ENCODE measurements at regions not wholly inside any gene's neighbourhood (a gene's known extent, or its start where the extent isn't known, plus 50 kb on each side); places are given as distances from the start of the nearest gene placed in this dataset.

- no peak for TF ChIP-seq CTCF (conservative IDR thresholded peaks at IDR 0.05)
- Histone ChIP-seq H3K4me2 (ENCODE audit: insufficient read depth, insufficient read length, low read length) (no peak overlapping the region), H2BK5ac (ENCODE audit: insufficient read length, low read length) (no peak overlapping the region), H2BK20ac (ENCODE audit: low read depth, low read length, poor library complexity, severe bottlenecking) (no peak overlapping the region), H3K79me1 (ENCODE audit: insufficient read depth, low read depth, low read length, poor library complexity, severe bottlenecking) (no peaks in the 10 kb centered on the region), H3K56ac (ENCODE audit: insufficient read length, low read depth, low read length) (no peak overlapping the region), H4K20me1 (ENCODE audit: control insufficient read depth, insufficient read depth, insufficient read length) (no peaks in the 10 kb centered on the region), H2BK120ac (ENCODE audit: low read depth, low read length, poor library complexity, severe bottlenecking) (no peak overlapping the region), H3K14ac (ENCODE audit: insufficient read depth, low read length) (no peak overlapping the region), H3K4ac (ENCODE audit: low read depth, low read length) (no peak overlapping the region), H3K9me3 (ENCODE audit: control insufficient read depth, low read depth, low read length) (no peaks in the 10 kb centered on the region), H3K27me3 (ENCODE audit: insufficient read depth, low read length) (no peaks in the 10 kb centered on the region), H4K5ac (ENCODE audit: insufficient read length, low read depth, low read length) (no peak overlapping the region), H3K4me1 (ENCODE audit: insufficient read depth, low read length) (peaks cover 3% of the 10 kb centered on the region; the same call in 1 of the 2 replicates), H2BK15ac (ENCODE audit: low read depth, low read length) (no peak overlapping the region), H4K8ac (replicated peaks; ENCODE audit: insufficient read length, low read depth, low read length) (no peak overlapping the region), H3K18ac (ENCODE audit: insufficient read length, low read depth, low read length) (no peak overlapping the region), H3K23me2 (ENCODE audit: insufficient read length, low read depth, low read length, poor library complexity, severe bottlenecking) (no peaks in the 10 kb centered on the region), H3K23ac (ENCODE audit: insufficient read length, low read depth, low read length) (no peak overlapping the region), H2AFZ (ENCODE audit: low read length) (no peak overlapping the region), H4K91ac (ENCODE audit: insufficient read length, low read depth, low read length) (no peak overlapping the region), H3K27ac (ENCODE audit: insufficient read length, low read depth, low read length) (no peak overlapping the region), H3K79me2 (ENCODE audit: insufficient read depth, low read length) (no peaks in the 10 kb centered on the region), H3K9ac (ENCODE audit: extremely low read depth, insufficient read length, low read length) (no peak overlapping the region), H2BK12ac (ENCODE audit: insufficient read length, low read depth, low read length) (no peak overlapping the region), H3T11ph (ENCODE audit: low read length) (no peak overlapping the region), H2AK5ac (ENCODE audit: insufficient read length, low read length) (no peak overlapping the region)
- Mint-ChIP-seq H3K9me3 (no peaks in the 10 kb centered on the region; a peak in 1 of 5 replicates), H3K27me3 (ENCODE audit: low read depth) (no peaks in the 10 kb centered on the region), H3K4me1 (peaks cover 21 to 25% of the 10 kb centered on the region in 2 experiments), H3K27ac (no peak overlapping the region; a peak in 1 of 7 replicates), H3K4me3 (no peak overlapping the region), H3K36me3 (ENCODE audit: insufficient read depth in 1 of 3, low read depth in 3 of 3) (no peaks in the 10 kb centered on the region)
- WGBS (ENCODE audit: extremely low coverage, insufficient read length, low lambda C conversion rate) = no CpG with 5 or more reads among the region's 2 CpGs
- no peak for DNase-seq
These were observed 852.7 kb upstream of the PHF14 start for GRCh38 chr7:10120936-10121335.

All from H9 (cell line).